Islet precursor cell (in vitro differentiated cells): ENCODE measurements at regions not wholly inside any gene's neighbourhood (a gene's known extent, or its start where the extent isn't known, plus 50 kb on each side); places are given as distances from the start of the nearest gene placed in this dataset.

ENCODE experiments used
- DNase-seq: peaks from one replicate; pipeline ENCODE4 v3.0.0-alpha.2; 2018

DNA sequence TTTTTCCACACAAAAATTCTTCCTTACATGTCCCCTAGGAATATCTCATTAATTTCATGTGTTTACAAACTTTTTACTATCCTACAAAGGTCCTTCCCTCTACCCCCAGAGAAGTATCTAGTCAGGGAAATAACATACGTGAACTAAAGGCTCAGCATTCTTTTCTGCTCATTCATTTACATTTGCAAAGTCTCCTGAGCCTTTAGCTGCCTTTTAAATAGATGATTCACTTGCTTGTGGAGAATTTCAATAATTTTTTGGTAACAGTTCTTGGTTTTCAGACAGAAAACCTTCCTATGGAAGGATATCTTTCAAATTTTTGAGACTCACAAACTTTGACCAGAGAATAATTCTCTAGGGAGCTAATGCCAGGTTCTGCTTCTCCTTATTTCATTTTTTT lies 81.5 kb upstream of the RMDN2 start:
- DNase-seq: no peak

DNA sequence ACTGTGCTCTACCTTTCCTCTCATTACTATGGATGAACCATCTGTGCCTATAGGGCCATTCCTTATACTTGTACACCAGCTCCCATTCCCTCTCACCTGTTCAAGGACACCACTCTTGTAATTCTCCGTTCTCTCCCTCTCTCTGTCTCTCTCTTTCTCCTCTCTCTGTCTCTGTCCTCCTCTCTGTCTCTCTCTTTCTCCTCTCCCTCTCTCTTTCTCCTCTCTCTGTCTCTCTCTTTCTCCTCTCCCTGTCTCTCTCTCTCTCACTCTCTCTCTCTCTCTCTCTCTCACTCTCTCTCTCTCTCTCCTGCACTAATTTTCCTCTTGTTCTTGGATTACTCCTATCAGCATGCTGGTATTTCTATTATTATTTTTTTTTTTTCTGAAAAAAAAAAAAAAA lies 78.9 kb upstream of the RMDN2 start:
- DNase-seq: no peak

DNA sequence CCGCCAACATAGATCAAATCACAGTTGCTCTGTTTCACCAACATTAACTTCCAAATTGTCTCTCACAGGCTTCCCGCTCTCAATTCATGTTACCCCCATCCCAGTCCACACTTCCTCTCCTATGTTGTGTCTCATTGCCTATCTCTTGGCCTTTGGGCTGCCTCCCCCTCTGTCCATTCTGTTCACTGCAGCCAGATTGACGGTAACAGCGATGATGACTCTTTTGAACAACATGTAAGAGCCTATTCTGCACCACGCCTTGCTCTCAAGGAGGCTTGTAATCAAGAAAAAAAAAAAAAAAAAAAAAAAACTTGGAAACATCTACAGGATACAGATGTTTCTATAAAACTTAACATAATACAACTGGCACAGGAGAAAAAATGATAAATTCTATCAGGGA lies 77.3 kb upstream of the RMDN2 start:
- DNase-seq: no peak

DNA sequence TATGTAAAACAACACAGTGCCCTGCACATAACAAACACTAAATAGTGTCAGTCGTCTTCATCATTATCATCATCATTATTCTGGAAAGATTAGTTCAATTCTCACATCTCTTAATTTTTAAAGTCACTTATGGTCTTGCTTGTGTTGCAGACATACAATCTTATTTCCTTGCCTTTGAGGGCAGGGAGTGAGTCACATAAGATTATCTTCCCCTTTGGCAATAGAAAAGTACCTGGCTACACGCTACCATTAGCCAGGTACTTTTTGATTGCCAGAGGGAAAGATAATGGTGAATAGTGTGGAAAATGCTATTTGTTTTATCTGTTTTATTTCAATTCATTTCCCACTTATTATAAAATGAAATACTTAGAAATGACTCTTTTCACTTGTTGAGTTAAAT lies 76.6 kb upstream of the RMDN2 start:
- no peak for DNase-seq

DNA sequence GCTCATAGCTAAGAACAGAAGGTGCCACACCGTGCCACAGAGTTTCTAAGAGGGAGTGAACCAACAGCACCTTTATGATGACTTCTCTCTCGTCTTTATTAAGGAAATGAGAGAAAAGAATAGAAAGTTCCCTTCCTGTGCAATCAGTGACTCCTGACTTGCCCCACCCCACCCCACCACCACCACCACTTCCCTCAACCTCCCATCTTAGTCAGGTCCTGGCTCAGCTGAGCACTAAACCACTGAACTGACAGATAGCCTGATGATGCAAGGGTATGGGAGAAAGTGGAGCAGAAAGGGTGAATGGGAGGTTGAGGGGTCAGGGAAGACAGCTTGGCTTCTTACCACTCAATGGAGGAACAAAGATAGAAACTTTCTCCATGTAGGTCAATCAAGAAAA lies 75.2 kb upstream of the RMDN2 start:
- no peak for DNase-seq

DNA sequence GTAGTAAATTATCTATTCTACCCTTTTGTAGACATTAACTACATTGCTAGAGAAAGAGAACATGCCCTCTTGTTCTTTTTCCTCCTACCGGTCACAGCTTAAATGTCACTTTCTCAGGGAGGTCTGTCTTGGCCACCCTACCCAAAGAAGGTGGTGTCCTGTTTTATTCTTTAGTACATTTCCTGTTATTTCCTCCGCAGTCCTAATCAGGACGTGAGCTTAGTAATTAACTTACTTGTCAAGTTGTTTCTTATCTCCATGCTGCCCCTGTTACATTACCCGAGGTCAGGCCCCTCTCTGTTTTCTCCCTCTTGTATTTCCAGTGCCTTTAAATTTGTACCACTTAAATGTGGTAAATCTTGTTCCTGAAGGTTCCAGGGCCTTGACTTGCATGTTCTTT lies 73.7 kb upstream of the RMDN2 start:
- no peak for DNase-seq

DNA sequence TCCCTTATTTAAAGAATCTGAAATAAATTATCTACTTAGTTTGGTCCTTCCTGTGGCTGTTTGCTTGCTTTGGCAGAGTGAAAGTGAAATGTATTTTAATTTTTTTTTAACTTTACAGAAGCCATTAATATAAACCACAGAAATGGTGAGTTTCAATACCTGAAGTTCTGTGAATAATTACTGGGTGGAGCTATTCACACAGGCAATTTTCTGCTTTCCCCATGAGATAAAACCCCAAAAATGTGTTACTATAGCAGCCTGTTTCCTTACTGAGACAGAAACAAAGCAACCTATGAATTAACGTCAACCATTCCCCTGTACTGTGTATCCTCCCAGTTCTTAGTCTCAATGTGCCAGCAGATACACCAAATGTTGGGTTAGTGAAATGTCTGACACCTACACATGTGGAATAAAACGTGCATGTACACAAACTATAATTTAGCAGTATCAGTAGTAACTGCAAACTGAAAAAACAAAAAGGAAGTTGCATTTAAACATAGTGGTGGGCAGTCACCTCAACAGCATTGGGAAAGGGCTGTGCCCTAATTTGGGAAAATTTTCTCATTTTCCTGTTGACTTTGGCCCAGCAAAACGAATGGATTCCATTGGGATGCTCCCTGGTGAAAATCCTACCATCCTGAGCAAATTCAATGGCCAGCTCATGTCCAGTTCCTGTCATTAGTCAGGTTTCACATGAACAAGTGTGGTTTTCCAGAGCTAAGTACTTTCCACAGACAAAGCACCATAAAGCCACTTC lies 73.1 kb upstream of the RMDN2 start:
- DNase-seq: no peak

DNA sequence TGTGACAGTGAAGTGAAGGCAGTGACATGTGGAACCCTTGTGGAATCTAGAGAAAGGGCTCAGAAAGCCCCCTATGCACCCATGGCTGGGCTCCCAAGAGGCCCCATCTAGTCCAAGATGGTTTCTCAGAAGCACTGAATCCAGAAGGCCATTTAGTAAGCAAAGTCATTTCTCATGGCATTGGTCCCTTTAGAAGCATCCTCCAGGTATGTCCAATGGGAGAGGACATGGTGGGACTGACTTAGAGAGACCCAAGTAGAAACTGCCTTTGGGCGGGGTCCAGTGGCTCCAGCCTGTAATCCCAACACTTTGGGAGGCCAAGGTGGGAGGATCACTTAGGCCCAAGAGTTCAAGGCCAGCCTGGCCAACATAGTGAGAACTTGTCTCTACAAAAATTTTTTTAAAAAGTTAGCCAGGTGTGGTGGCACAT lies 72.5 kb upstream of the RMDN2 start:
- DNase-seq: no peak

DNA sequence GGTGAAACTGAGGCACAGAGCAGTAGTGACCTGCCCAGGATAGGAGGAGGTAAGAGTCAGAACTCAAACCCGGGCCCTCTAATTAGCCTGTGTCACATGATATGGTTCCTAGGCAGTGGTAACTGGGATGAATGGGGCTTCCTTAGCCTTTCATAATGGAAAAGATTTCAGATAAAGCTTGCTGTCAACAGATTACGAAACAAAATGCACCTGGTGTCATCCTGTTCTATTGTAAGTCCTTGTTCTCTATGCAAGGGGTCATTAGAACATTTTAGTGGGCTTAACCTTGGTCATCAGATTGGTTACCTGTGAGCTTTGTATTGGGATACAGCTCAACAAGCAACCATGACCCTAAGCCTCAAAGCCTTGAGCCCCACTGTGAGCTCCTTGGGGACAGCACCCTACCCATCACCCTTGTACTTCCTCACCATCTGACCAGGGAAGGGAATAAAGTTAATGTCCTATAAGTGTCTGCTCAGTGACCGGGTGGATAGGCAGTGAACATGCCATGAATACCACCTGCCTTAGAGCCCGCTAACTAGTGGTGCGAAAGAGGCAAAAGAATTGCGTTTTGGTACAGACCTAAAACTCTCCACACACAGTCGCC lies 70.3 kb upstream of the RMDN2 start:
- no peak for DNase-seq

DNA sequence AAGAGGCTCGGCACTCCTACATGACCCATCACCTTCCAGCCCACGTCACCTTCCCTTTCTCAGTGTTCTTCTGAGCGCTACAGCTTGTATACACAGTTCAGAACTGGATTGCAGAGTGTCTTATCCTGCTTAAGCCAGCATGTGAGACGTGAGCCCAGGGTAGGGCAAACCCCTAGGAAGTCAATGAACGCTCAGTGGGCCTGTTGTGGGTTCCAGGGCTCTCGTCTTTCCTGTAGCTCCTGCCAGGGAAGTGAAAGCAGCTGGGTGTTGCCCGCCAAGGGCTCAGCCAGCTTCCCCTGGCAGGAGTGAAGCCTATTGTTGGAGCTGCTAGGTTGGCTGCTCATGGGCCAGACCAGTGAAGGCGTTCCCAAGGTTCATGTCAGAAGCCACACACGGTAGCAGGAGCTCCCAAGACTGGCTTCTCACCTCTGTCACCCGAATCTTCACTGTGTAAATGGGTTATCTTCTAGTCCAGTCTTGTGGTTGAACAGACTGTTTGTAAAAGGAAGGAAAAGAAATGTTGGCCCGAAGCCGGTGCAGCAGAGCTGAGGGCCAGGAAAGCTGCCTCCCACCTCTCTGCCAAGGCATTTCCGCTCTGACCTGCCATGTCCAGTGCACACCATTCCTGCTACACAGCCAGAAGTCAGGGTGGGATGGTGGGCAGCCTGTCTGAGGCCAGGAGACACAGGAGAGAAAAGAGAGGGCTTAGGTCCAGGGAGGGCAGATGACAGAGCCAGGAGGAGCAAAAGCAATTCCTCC lies 69.6 kb upstream of the RMDN2 start:
- DNase-seq: no peak

DNA sequence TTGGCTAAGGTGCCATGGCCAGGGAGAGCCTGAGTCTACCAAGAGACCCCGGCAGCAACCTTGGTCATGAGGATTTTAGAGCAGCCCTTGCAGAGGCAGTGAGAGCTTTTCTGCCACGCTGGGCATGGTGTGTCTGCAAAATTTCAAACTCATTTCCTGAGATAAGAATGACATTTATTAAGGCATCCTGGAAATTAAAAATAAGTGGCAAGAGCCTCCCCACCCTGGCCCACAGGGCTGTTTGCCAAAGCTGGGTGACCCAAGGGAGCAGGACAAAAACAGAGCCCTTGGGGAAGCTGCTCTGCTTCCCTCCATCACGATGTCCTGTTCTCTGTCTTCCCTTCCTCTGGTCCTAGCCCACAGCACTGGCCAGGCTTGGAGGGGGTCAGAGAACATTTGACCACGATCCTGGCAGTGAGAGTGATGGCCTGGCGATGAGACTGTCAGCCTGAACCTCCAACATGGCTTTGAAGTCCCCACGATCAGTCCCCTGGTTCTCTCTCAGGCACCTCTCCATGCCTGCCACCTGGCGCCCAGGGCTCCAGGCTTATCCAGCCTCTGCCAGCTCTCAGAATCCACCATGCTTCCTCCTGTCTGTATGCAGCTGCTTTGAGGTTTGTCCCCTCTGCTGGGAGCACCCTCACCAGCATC lies 68.9 kb upstream of the RMDN2 start:
- peak; percentile 36 for DNase-seq

DNA sequence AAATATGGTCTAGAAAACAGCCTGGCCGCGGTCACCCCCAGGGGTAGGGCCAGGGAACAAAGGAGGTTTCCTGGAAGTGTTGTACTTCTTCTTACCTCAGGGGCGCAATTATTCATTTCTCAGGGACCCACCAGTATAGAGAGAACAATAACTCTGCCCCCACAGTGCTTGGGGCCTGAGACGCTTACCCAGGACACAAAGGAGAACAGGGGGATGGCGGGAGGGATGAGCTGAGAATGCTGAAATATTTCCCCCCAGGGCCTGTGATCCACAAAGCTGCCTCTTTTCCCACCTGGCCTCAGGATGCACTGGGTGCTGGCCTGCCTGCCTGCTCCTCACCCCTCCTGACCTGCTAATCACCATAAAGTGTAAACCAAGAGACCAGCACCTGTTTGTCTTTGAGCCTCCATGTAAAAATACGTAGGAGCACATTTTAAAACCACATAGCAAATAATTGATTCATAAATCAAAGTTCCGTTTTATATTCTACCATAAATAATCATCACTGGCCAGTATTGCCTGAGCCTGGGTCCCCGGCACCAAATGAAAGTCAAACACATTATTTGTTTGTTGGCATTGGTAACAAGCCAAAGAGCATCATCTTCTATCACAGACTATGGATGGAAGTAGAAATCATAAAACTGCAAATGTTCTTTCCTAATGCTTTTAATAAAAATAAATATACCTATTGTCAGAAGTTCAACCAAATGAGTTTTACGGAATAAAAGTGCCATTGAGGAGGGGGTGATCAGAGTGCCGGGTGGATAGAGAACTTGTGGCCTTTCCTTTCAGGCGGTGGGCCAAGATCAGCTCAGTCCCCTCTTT lies 67.3 kb upstream of the RMDN2 start:
- DNase-seq: no peak

DNA sequence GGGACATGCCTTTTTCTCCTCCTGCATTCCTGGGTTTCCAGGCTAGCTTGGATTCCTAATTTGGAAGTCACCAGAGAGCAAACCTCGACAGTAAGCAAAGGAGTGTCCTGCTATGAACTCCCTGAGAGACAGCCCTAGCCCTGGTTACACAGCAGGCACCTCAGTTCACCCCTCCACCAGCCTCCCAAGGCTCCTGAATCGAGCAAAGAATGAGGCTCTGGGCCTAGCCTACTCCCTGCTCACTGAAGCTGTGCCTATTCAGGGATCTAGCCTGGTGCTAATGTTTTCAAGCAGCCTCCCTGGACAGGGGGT lies 66.7 kb upstream of the RMDN2 start:
- DNase-seq: no peak

DNA sequence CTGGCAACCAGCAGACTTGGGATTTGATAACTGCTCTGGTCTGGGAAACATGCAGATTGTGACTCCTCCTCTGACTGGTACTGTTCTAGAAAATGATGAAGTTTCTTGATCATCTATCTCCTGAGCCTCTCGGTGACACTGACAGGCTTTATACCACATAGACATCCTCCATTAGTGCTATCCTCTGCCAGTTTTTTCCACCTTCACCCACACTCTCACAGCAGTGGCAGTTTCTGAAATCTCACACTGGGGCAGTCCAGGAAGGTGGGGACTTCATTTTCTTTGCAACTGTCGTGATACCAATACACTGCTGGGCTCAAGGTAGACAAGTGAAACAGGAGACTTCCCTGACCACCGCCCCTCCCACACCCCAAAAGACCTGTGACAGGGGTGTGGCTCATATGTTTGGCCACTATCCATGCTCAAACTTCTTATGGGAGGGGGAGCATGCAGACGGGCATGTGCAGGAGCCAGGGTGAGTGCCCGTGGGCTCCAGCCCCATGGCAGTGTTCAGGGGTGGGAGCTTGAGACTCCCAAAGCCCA lies 66.3 kb upstream of the RMDN2 start:
- no peak for DNase-seq

DNA sequence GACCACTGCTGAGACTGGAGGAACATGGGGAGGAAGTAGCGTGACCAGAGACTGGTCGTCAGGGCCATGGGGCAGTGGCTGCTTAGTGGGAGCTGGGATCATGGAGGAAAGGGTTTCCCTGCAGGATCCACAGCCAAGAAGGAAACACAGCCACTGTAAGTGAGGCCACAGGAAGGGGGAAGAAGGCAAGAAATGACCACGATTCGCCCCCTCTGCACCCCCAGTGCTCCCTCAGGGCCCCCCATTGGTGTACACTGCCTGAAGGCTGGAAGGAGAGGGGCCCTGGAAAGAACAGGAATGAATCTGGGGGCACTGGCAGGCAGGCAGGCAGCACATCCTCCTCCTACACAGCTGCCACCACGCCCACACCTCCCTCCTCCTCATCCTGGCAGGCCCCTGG lies 62.5 kb upstream of the RMDN2 start:
- no peak for DNase-seq

DNA sequence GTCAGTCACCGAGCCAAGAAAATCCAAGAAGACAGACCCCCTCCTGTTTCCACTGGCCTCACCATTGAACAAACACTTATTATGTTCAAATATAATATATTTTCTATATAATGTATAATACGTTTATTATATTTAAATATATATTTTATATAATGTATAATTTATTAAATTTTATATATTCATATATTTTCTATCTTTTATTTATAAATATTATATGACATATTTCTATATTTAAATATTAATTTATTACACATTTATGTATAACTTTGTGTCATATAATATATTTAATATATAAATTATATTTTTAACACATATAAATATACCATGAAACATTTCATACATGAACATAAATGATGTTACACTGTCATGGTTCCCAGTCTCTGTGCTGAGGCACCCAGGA lies 60.9 kb upstream of the RMDN2 start:
- DNase-seq: no peak

DNA sequence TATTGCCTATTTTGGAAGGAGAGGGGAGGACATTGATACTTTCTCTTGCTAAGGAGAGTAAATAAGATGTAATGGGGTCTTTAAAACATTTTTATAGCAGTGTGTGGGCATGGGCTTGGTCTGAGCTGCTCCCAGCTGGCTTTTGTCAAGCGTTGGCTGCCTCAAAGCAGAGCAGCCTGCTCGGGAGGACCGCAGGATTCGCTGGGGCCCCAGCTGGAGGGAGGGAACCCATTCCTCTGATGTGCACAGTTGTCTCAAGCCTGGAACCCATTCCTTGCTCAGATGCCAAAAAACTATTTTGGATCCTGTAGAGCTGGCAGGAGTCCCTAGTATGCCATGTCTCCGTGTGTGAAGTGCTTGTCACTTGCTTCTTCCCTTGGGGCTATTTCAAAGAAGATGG lies 59.4 kb upstream of the RMDN2 start:
- no peak for DNase-seq

DNA sequence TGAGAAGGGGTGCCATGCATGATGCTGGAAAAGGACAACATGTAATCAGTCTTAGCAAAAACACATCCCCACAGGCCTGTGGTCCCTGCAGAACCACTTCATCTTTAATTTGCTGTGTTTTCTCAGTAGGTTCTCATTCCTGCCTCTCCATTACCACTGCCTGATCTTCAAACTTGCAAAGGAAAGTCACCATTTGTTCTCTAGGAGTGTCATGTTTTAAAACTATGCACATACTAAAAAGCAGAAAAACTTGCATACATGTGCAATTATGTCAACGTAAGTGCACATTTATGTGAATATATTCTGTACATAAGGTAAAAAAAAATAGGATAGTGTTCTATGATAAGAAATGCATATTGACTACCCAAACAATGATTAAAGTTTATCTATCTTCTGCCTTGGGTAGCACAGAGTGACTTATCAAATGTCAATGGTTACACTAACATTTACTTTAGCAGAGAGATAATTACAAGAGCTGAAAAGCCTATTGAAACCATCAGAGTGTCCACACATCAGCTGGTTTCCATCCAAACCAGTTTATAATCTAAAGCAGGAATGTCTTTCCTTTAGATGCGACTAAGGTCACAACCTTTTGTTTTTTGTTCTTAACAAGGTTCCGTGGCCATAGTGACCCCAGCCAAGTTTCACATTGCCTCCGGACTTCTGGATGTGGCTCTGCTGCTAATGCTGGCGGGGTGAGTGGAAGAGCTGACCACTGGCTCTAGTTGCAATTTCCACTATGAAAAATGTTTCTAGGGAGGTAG lies 58.7 kb upstream of the RMDN2 start:
- DNase-seq: no peak

DNA sequence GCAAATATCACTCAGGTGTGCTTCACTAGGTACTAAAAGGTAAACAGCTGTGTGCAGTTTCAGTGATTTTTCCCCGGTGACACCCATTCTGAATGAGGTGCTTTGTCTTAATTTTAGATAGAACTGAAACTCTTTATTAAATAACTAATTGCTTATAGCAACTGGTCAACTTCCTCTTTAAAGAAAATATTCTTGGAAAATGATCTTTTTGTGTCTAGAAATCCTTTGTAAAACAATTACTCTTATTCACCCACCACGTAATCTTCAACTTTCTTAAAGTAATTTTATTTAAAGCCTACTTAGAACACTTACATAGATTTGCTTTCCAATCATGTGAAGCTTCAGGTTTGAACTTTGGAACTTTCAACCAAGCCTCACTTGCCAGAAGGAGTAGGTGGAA lies 57.9 kb upstream of the RMDN2 start:
- no peak for DNase-seq

DNA sequence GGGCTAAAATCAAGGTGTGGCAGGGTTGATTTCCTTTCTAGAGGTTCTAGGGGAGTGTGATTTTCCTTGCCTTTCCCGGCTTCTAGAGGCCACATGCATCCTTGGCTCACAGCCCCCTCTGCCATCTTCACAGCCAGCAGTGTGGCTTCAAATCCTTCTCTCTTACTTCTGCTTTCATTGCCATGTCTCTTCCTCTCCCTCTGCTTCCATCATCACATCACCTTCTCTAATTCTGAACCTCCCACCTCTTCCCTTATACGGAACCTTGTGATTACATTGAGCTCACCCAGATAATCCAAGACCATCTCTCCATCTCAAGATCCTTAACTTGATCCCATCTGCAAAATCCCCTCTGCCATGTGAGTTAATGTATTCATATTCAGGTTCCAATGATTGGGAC lies 56.2 kb upstream of the RMDN2 start:
- no peak for DNase-seq

DNA sequence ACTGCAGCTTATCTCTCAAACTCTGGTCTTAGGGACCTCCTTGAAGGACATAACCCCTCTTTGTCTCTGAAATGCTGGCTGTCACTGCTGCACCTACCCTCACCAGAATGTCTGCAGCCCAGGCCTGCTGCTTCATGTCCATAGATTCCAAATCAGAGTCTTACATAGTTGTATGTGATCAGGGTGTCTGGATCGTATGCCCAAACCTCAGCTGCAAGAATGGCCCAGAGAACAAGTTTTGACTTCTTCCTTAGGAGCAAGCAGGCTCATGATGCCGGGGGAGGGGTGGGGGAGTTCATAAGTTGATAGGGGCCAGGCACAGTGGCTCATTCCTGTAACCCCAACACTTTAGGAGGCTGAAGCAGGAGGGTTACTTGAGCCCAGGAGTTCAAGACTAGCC lies 55.8 kb upstream of the RMDN2 start:
- no peak for DNase-seq

DNA sequence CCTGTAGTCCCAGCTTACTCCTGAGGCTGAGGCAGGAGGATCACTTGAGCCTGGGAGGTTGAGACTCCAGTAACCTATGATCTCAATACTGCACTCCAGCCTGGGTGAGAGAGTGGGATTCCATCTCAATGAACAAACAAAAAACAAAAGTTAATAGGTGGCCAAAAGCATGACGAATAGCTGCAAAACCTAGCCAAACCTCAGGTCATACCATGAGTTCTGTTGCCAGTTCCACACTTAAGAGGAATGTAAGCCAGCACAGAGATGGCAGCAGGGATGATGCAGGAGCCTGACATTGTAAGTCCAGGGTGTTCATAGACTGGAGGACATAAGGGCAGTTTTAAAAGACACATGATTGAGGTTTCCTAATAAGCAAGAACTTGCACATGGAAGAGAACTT lies 55.3 kb upstream of the RMDN2 start:
- no peak for DNase-seq
